B cell (primary cell): ENCODE measurements at regions not wholly inside any gene's neighbourhood (a gene's known extent, or its start where the extent isn't known, plus 50 kb on each side); places are given as distances from the start of the nearest gene placed in this dataset.

ENCODE experiments used
- EZH2 ChIP-seq: IDR thresholded peaks from 2 replicates; pipeline ENCODE4 v1.6.1; 2012; ENCODE audit warnings: borderline replicate concordance, low read depth, mild to moderate bottlenecking, moderate library complexity, low read length; ENCODE audit not compliant: insufficient read depth, poor library complexity, severe bottlenecking
- TF ChIP-seq, protein P1 (sequence below): fragments of 200-600 bp; IDR thresholded peaks from one replicate; pipeline ENCODE4 v1.8.0; 2022; ENCODE audit warnings: antibody characterized with exemption, mild to moderate bottlenecking

DNA sequence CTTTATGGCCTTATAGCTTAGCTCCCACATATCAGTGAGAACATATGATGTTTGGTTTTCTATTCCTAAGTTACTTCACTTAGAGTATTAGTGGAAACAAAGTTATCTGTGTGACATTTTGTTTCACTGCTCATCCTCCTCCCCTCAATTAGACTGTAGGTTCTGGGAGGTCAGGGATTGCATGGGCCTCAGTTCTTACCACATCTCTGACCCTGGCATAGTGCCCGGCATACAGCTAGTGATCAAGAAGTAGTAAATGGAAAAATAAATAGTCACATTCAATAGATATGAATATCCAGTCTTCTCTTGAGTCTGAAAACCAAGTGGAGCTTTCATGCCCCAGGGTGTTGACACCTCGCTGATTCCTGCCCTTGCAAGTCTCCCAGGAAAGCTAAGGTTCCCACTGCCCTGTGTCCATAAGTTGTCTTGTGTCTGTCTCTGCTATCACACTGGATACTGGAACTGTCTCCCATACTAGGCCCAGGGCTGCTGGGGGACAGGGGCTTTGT lies 249.5 kb upstream of the TSHZ3 start:
- TF ChIP-seq, protein P1, sequence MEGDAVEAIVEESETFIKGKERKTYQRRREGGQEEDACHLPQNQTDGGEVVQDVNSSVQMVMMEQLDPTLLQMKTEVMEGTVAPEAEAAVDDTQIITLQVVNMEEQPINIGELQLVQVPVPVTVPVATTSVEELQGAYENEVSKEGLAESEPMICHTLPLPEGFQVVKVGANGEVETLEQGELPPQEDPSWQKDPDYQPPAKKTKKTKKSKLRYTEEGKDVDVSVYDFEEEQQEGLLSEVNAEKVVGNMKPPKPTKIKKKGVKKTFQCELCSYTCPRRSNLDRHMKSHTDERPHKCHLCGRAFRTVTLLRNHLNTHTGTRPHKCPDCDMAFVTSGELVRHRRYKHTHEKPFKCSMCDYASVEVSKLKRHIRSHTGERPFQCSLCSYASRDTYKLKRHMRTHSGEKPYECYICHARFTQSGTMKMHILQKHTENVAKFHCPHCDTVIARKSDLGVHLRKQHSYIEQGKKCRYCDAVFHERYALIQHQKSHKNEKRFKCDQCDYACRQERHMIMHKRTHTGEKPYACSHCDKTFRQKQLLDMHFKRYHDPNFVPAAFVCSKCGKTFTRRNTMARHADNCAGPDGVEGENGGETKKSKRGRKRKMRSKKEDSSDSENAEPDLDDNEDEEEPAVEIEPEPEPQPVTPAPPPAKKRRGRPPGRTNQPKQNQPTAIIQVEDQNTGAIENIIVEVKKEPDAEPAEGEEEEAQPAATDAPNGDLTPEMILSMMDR, result no peak
- TF ChIP-seq EZH2, result no peak
